ENCODE measurements at regions not wholly inside any gene's neighbourhood (a gene's known extent, or its start where the extent isn't known, plus 50 kb on each side); places are given as distances from the start of the nearest gene placed in this dataset.

DNA sequence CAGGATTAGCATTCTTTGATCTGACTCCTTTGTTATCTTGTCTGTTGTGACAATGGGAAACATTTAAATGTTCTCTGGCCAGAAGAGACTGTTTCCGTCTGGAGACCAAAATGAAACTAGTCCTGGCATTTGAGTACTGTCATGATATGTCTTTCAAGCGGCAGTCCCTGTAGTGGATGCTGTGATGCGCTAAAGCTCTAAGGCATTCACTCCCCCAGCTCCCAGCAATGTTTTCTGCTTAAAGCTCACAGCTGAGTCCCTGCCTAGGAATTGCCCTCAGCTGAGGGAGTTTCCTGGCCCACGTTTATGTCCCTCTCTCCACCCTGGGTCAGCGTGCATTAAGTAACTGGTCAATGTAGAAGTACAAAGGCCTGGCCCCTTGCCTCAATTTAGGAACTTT lies 109.4 kb downstream of the UCHL5 start:
- no peak for TF ChIP-seq EZH2phosphoT487 (conservative IDR thresholded peaks at IDR 0.05; ENCODE audit: low read length)
- TF ChIP-seq, protein P1, sequence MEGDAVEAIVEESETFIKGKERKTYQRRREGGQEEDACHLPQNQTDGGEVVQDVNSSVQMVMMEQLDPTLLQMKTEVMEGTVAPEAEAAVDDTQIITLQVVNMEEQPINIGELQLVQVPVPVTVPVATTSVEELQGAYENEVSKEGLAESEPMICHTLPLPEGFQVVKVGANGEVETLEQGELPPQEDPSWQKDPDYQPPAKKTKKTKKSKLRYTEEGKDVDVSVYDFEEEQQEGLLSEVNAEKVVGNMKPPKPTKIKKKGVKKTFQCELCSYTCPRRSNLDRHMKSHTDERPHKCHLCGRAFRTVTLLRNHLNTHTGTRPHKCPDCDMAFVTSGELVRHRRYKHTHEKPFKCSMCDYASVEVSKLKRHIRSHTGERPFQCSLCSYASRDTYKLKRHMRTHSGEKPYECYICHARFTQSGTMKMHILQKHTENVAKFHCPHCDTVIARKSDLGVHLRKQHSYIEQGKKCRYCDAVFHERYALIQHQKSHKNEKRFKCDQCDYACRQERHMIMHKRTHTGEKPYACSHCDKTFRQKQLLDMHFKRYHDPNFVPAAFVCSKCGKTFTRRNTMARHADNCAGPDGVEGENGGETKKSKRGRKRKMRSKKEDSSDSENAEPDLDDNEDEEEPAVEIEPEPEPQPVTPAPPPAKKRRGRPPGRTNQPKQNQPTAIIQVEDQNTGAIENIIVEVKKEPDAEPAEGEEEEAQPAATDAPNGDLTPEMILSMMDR (IDR thresholded peaks at IDR 0.05; ENCODE audit: insufficient read depth, low read length, poor library complexity, severe bottlenecking), result no peak
